ENCODE measurements at regions not wholly inside any gene's neighbourhood (a gene's known extent, or its start where the extent isn't known, plus 50 kb on each side); places are given as distances from the start of the nearest gene placed in this dataset.
"Not testable (repeated sequence)": the region's sequence is repeated elsewhere in the genome, so short reads cannot be mapped to it uniquely, and the experiment has no call there.

- no peak for DNase-seq
Observed at GRCh38 chr2:138390316-138390945, 111.1 kb upstream of the SPOPL start.

GRCh38 chr2:138391946-138392345 is 109.6 kb upstream of the SPOPL start:
- no peak overlapping the region for H3K4me3 ChIP-seq (ENCODE audit: insufficient read depth, low read depth, low read length)
- no peak for DNase-seq
- H3K36me3 ChIP-seq (replicated peaks; ENCODE audit: control insufficient read depth, insufficient read depth, low read length) = no peaks in the 10 kb centered on the region
- H3K27me3 ChIP-seq (ENCODE audit: control insufficient read depth, insufficient read depth, low read length) = no peaks in the 10 kb centered on the region

More at GRCh38 chr2:138390316-138390945, 111.1 kb upstream of the SPOPL start:
- Histone ChIP-seq H3K36me3 (replicated peaks; ENCODE audit: control insufficient read depth, insufficient read depth, low read length) (no peaks in the 10 kb centered on the region), H3K27me3 (ENCODE audit: control insufficient read depth, insufficient read depth, low read length) (no peaks in the 10 kb centered on the region), H3K4me3 (ENCODE audit: insufficient read depth, low read depth, low read length) (no peak overlapping the region)

- DNase-seq = no peak
- Histone ChIP-seq H3K27me3 (ENCODE audit: control insufficient read depth, insufficient read depth, low read length) (no peaks in the 10 kb centered on the region), H3K36me3 (replicated peaks; ENCODE audit: control insufficient read depth, insufficient read depth, low read length) (no peaks in the 10 kb centered on the region), H3K4me3 (ENCODE audit: insufficient read depth, low read depth, low read length) (no peak overlapping the region)
Observed at GRCh38 chr2:138395565-138396306, 105.8 kb upstream of the SPOPL start.

GRCh38 chr2:138396843-138397242 is 104.7 kb upstream of the SPOPL start:
- no peak for DNase-seq
- Histone ChIP-seq H3K4me3 (ENCODE audit: insufficient read depth, low read depth, low read length) (no peak overlapping the region), H3K36me3 (replicated peaks; ENCODE audit: control insufficient read depth, insufficient read depth, low read length) (no peaks in the 10 kb centered on the region), H3K27me3 (ENCODE audit: control insufficient read depth, insufficient read depth, low read length) (no peaks in the 10 kb centered on the region)

GRCh38 chr2:138403431-138403927 is 98.1 kb upstream of the SPOPL start:
- no peaks in the 10 kb centered on the region for H3K27me3 ChIP-seq (ENCODE audit: control insufficient read depth, insufficient read depth, low read length)
- no peaks in the 10 kb centered on the region for H3K36me3 ChIP-seq (replicated peaks; ENCODE audit: control insufficient read depth, insufficient read depth, low read length)
- no peak for DNase-seq
- H3K4me3 ChIP-seq (ENCODE audit: insufficient read depth, low read depth, low read length) = no peak overlapping the region

GRCh38 chr2:138414014-138414413 is 87.6 kb upstream of the SPOPL start:
- no peaks in the 10 kb centered on the region for H3K36me3 ChIP-seq (replicated peaks; ENCODE audit: control insufficient read depth, insufficient read depth, low read length)
- H3K4me3 ChIP-seq (ENCODE audit: insufficient read depth, low read depth, low read length) = no peak overlapping the region
- no peak for DNase-seq
- no peaks in the 10 kb centered on the region for H3K27me3 ChIP-seq (ENCODE audit: control insufficient read depth, insufficient read depth, low read length)

- DNase-seq = no peak
- Histone ChIP-seq H3K4me3 (ENCODE audit: insufficient read depth, low read depth, low read length) (no peak overlapping the region), H3K36me3 (replicated peaks; ENCODE audit: control insufficient read depth, insufficient read depth, low read length) (no peaks in the 10 kb centered on the region), H3K27me3 (ENCODE audit: control insufficient read depth, insufficient read depth, low read length) (no peaks in the 10 kb centered on the region)
Observed at GRCh38 chr2:138415985-138416384, 85.6 kb upstream of the SPOPL start.

GRCh38 chr2:138418453-138418852 is 83.1 kb upstream of the SPOPL start:
- no peak for DNase-seq
- no peak overlapping the region for H3K4me3 ChIP-seq (ENCODE audit: insufficient read depth, low read depth, low read length)

GRCh38 chr2:138421315-138421970 is 80.1 kb upstream of the SPOPL start:
- Histone ChIP-seq H3K36me3 (replicated peaks; ENCODE audit: control insufficient read depth, insufficient read depth, low read length) (no peaks in the 10 kb centered on the region), H3K27me3 (ENCODE audit: control insufficient read depth, insufficient read depth, low read length) (no peaks in the 10 kb centered on the region), H3K4me3 (ENCODE audit: insufficient read depth, low read depth, low read length) (no peak overlapping the region)
- no peak for DNase-seq

More at GRCh38 chr2:138418453-138418852, 83.1 kb upstream of the SPOPL start:
- Histone ChIP-seq H3K27me3 (ENCODE audit: control insufficient read depth, insufficient read depth, low read length) (no peaks in the 10 kb centered on the region), H3K36me3 (replicated peaks; ENCODE audit: control insufficient read depth, insufficient read depth, low read length) (no peaks in the 10 kb centered on the region)

GRCh38 chr2:138421971-138422335 is 79.6 kb upstream of the SPOPL start:
- Histone ChIP-seq H3K27me3 (ENCODE audit: control insufficient read depth, insufficient read depth, low read length) (no peaks in the 10 kb centered on the region), H3K4me3 (ENCODE audit: insufficient read depth, low read depth, low read length) (no peak overlapping the region), H3K36me3 (replicated peaks; ENCODE audit: control insufficient read depth, insufficient read depth, low read length) (no peaks in the 10 kb centered on the region)
- DNase-seq = no peak

- Histone ChIP-seq H3K4me3 (ENCODE audit: insufficient read depth, low read depth, low read length) (no peak overlapping the region), H3K27me3 (ENCODE audit: control insufficient read depth, insufficient read depth, low read length) (no peaks in the 10 kb centered on the region), H3K36me3 (replicated peaks; ENCODE audit: control insufficient read depth, insufficient read depth, low read length) (no peaks in the 10 kb centered on the region)
- DNase-seq = no peak
Observed at GRCh38 chr2:138423198-138423597, 78.4 kb upstream of the SPOPL start.

- Histone ChIP-seq H3K36me3 (replicated peaks; ENCODE audit: control insufficient read depth, insufficient read depth, low read length) (no peaks in the 10 kb centered on the region), H3K4me3 (ENCODE audit: insufficient read depth, low read depth, low read length) (no peak overlapping the region), H3K27me3 (ENCODE audit: control insufficient read depth, insufficient read depth, low read length) (no peaks in the 10 kb centered on the region)
- no peak for DNase-seq
Observed at GRCh38 chr2:138423745-138424144, 77.8 kb upstream of the SPOPL start.

- Histone ChIP-seq H3K4me3 (ENCODE audit: insufficient read depth, low read depth, low read length) (no peak overlapping the region), H3K27me3 (ENCODE audit: control insufficient read depth, insufficient read depth, low read length) (no peaks in the 10 kb centered on the region), H3K36me3 (replicated peaks; ENCODE audit: control insufficient read depth, insufficient read depth, low read length) (no peaks in the 10 kb centered on the region)
- DNase-seq = no peak
Observed at GRCh38 chr2:138424436-138425140, 77.0 kb upstream of the SPOPL start.

GRCh38 chr2:138426116-138426515 is 75.5 kb upstream of the SPOPL start:
- H3K27me3 ChIP-seq (ENCODE audit: control insufficient read depth, insufficient read depth, low read length); H3K36me3 ChIP-seq (replicated peaks; ENCODE audit: control insufficient read depth, insufficient read depth, low read length); DNase-seq; H3K4me3 ChIP-seq (ENCODE audit: insufficient read depth, low read depth, low read length): not testable (repeated sequence)

Data from H7 (cell line).